BLaER1 (cell line): ENCODE measurements at regions not wholly inside any gene's neighbourhood (a gene's known extent, or its start where the extent isn't known, plus 50 kb on each side); places are given as distances from the start of the nearest gene placed in this dataset.
"Not testable (repeated sequence)": the region's sequence is repeated elsewhere in the genome, so short reads cannot be mapped to it uniquely, and the experiment has no call there.

ENCODE experiments used
- H3K27ac ChIP-seq: shearing (Covaris generic); formaldehyde crosslinking; 2 replicates; pipeline ENCODE4 v1.8.1; 2022
- H3K27me3 ChIP-seq: shearing (Covaris generic); formaldehyde crosslinking; 2 replicates; pipeline ENCODE4 v1.8.1; 2022
- H3K36me3 ChIP-seq: shearing (Covaris generic); formaldehyde crosslinking; 2 replicates; pipeline ENCODE4 v1.8.1; 2022
- H3K4me1 ChIP-seq: shearing (Covaris generic); formaldehyde crosslinking; 2 replicates; pipeline ENCODE4 v1.8.1; 2022
- H3K4me2 ChIP-seq: shearing (Covaris generic); formaldehyde crosslinking; 2 replicates; pipeline ENCODE4 v1.8.1; 2022
- H3K4me3 ChIP-seq: shearing (Covaris generic); formaldehyde crosslinking; 2 replicates; pipeline ENCODE4 v1.8.1; 2022
- H3K9ac ChIP-seq: shearing (Covaris generic); formaldehyde crosslinking; 2 replicates; pipeline ENCODE4 v1.8.1; 2022
- H3K9me3 ChIP-seq: shearing (Covaris generic); formaldehyde crosslinking; 2 replicates; pipeline ENCODE4 v1.8.1; 2022
- H4K20me1 ChIP-seq: shearing (Covaris generic); formaldehyde crosslinking; 2 replicates; pipeline ENCODE4 v1.8.1; 2022
- Cebpa-rat ChIP-seq: shearing (Covaris generic); IDR thresholded peaks from 2 replicates; pipeline ENCODE4 v1.8.1; 2022

DNA sequence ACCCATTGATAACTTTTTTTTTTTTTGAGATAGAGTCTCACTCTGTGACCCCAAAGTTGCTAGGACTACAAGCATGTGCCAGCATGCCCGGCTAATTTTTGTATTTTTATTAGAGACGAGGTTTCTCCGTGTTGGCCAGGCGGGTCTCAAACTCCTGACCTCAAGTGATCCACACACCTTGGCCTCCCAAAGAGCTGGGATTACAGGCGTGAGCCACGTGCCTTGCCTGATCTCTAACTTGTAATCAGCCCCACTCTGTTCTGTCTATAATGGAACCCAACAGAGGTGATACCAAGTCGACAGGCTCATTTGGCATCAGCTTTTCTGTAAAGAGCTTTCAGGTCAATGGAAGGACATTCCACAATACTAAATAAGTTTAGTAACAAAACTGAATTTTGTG is 99.4 kb downstream of the HFE start:
- TF ChIP-seq Cebpa-rat = no peak
- H3K4me1 ChIP-seq = peaks cover 31% of the 10 kb centered on the region
- peaks cover 8% of the 10 kb centered on the region; the same call in 1 of the 2 replicates for H4K20me1 ChIP-seq
- peaks cover 24% of the 10 kb centered on the region for H3K9me3 ChIP-seq
- H3K36me3 ChIP-seq = no peaks in the 10 kb centered on the region
- no peak overlapping the region for H3K9ac ChIP-seq
- peaks cover 47% of the 10 kb centered on the region for H3K27me3 ChIP-seq
- H3K4me2 ChIP-seq = no peak overlapping the region
- H3K27ac ChIP-seq = no peak overlapping the region
- H3K4me3 ChIP-seq = no peak overlapping the region

DNA sequence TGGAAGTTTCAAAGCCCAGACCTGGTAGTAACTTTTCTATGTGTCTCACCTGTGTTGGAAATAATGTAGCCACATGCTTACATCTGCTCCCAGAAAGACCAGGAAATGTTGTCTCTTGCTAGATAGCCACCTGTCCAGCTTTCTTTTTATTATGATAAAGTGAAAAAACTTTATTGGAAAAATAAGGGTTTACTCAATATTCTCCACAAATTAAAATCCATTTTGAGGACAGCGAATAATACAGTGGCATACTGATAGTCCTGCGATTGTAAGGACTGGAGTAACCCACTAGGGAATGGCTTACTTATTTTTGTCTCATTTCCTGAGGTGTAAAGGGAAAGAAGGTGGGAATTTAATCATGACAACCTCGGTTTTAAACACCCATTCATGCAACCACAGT is 100.1 kb downstream of the HFE start:
- Histone ChIP-seq H3K4me1 (peaks cover 31% of the 10 kb centered on the region), H3K27ac (no peak overlapping the region)

DNA sequence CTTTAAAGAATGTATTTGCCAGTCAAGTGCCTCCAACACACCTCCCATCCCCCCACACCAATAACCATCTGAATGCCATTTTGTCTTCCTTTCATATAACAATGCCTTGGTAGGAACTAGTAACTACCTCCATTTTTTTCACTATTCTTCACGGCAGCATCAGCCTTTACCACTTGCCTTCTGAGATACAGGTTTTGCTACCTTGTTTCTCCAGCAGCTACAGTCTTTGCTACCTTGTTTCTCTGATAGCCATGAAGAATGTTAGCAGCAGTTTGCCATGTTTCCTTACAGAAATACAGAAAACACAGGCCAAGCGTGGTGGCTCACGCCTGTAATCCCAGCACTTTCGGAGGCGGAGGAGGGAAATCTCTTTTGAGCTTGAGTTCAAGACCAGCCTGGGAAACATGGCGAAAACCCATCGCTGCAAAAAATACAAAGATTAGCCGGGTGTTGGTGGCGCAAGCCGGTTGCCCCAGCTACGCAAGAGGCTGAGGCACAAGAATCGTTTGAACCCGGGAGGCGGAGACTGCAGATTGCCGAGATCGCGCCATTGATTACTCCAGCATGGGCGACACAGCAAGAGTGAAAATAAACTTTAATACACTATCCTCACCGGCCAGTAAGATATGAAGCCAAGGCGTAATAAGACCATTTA is 100.9 kb downstream of the HFE start:
- Histone ChIP-seq H3K9ac (peak overlapping the region; percentile 66), H3K27me3 (peaks cover 41% of the 10 kb centered on the region), H4K20me1 (peaks cover 8% of the 10 kb centered on the region; the same call in 1 of the 2 replicates), H3K4me1 (peaks cover 31% of the 10 kb centered on the region), H3K36me3 (no peaks in the 10 kb centered on the region), H3K4me2 (peak overlapping the region; percentile 86), H3K4me3 (peak overlapping the region; percentile 64), H3K27ac (peak overlapping the region; percentile 72; the same call in 1 of the 2 replicates), H3K9me3 (peaks cover 15% of the 10 kb centered on the region)
- no peak for TF ChIP-seq Cebpa-rat

More for the DNA sequence above, 100.1 kb downstream of the HFE start:
- H3K4me3 ChIP-seq = no peak overlapping the region
- peaks cover 22% of the 10 kb centered on the region for H3K9me3 ChIP-seq
- no peaks in the 10 kb centered on the region for H3K36me3 ChIP-seq
- no peak for TF ChIP-seq Cebpa-rat
- no peak overlapping the region; the same call in 1 of the 2 replicates for H3K9ac ChIP-seq
- H4K20me1 ChIP-seq = peaks cover 8% of the 10 kb centered on the region; the same call in 1 of the 2 replicates
- H3K27me3 ChIP-seq = peaks cover 47% of the 10 kb centered on the region
- H3K4me2 ChIP-seq = no peak overlapping the region

DNA sequence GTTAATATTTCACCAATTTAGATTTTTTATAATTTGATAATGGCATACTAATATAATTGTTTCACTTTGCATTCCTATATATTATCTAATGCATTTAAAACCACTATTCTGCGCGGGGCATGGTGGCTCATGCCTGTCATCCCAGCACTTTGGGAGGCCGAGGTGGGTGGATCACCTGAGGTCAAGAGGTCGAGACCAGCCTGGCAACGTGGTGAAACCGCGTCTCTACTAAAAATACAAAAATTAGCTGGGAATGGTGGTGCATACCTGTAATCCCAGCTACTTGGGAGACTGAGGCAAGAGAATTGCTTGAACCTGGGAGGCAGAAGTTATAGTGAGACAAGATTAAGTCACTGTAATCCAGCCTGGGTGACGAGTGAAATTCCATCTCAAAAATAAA is 104.3 kb downstream of the HFE start:
- not testable (repeated sequence) for H3K27ac ChIP-seq, H3K9me3 ChIP-seq, H3K36me3 ChIP-seq, H3K4me2 ChIP-seq, H3K9ac ChIP-seq, H3K4me3 ChIP-seq
- peaks cover 12% of the 10 kb centered on the region for H4K20me1 ChIP-seq
- H3K4me1 ChIP-seq = peaks cover 42% of the 10 kb centered on the region
- H3K27me3 ChIP-seq = peaks cover 12% of the 10 kb centered on the region

DNA sequence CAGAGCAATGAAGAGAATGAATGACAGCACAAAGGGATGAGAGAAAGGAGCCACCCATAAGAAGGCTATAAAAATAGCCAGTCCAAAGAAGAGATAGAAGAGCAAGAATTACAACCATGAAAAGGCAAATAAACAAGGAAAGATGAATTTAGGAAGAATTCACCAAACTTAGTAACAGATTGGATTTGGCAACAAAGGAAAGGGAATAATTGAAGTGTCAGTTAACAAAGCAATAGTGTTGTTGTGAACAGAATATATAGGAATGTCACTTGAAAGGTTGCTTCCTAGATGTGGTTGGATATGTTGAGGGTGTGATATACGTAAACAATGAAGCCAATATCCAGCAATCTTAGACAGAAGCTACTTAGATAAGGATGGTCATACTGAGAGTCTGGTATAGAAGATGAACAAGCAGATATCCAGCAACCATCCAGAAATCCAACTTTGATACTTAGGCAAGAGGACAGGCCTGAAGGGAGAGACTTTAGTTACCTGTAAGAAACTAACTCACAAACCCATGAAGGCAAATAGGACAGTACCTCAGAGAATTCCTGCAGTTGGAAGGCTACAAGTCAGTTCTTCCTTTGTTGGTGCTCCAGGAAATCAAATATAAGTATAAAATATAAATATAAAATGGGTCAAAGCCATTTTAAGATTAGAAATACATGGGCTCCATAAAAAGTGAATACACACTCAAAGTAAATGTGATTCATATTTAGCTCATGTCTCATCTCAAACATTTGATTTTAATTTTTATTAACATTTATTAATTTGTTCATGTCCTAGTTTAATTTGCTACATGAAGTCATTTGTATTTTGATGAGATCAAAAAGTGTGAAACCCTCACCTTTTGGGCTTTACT is 106.5 kb downstream of the HFE start:
- no peak for TF ChIP-seq Cebpa-rat
- H3K27me3 ChIP-seq = peaks cover 2% of the 10 kb centered on the region
- peak overlapping the region; percentile 88 for H3K4me2 ChIP-seq
- H3K9ac ChIP-seq = peak overlapping the region; percentile 98
- peaks cover 33% of the 10 kb centered on the region for H4K20me1 ChIP-seq
- no peaks in the 10 kb centered on the region for H3K36me3 ChIP-seq
- H3K4me1 ChIP-seq = peaks cover 33% of the 10 kb centered on the region
- peak overlapping the region; percentile 98; the same call in 1 of the 2 replicates for H3K27ac ChIP-seq
- H3K4me3 ChIP-seq = no peak overlapping the region
- no peaks in the 10 kb centered on the region for H3K9me3 ChIP-seq

DNA sequence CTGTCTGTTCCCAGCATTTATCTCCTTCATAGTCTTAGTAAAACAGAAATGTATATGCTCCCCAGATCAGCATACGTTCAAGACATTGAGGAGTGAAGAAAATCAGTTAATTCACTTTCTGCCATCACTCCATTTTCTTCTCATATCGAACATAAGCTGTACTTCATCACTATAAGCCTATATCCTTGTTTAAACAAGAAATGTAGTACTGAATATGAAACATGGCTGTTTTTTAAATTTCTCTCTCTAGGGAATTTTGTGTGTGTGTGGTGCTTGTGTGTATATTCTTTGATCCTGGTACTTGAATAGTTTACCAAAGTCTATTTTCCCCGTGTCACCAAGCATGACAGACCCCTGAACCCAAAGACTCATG is 107.1 kb downstream of the HFE start:
- peak overlapping the region; percentile 98 for H3K27ac ChIP-seq
- H3K4me2 ChIP-seq = peak overlapping the region; percentile 88
- peaks cover 37% of the 10 kb centered on the region for H4K20me1 ChIP-seq
- no peaks in the 10 kb centered on the region for H3K27me3 ChIP-seq
- TF ChIP-seq Cebpa-rat = no peak
- peaks cover 27% of the 10 kb centered on the region for H3K4me1 ChIP-seq
- no peaks in the 10 kb centered on the region for H3K9me3 ChIP-seq
- no peaks in the 10 kb centered on the region for H3K36me3 ChIP-seq
- peak overlapping the region; percentile 86 for H3K4me3 ChIP-seq
- peak overlapping the region; percentile 98 for H3K9ac ChIP-seq

DNA sequence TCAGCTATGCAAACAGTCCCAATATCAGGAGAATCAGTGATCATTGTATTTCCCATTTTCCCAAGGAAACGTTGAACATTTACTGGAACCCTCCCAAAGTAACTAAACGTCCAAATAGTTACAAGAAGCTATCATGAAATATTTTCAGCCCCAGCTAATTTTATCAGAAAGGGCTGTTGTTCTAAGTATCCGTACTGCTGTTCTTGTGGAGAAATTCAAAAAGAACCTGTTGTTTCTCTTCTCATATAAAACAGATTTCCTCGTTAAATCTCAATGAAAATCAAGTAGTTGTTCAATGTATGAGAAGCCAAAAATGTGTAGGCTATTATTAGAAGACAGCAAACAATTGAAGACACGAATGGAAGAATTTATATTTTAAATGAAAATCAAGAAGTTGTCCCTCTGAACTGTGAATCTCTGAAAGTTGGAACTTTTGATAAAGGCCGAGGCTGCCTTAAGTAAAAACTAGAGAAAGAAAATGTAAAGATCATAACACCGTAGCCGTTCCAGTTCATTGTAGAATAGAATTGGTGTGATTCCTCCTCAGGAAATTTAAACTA is 107.7 kb downstream of the HFE start:
- H4K20me1 ChIP-seq = peaks cover 42% of the 10 kb centered on the region
- no peaks in the 10 kb centered on the region for H3K36me3 ChIP-seq
- no peaks in the 10 kb centered on the region for H3K9me3 ChIP-seq
- H3K4me2 ChIP-seq = peak overlapping the region; percentile 88
- peaks cover 21% of the 10 kb centered on the region for H3K4me1 ChIP-seq
- TF ChIP-seq Cebpa-rat = no peak
- H3K27me3 ChIP-seq = no peaks in the 10 kb centered on the region
- peak overlapping the region; percentile 86 for H3K4me3 ChIP-seq
- peak overlapping the region; percentile 98 for H3K9ac ChIP-seq
- H3K27ac ChIP-seq = peak overlapping the region; percentile 98

DNA sequence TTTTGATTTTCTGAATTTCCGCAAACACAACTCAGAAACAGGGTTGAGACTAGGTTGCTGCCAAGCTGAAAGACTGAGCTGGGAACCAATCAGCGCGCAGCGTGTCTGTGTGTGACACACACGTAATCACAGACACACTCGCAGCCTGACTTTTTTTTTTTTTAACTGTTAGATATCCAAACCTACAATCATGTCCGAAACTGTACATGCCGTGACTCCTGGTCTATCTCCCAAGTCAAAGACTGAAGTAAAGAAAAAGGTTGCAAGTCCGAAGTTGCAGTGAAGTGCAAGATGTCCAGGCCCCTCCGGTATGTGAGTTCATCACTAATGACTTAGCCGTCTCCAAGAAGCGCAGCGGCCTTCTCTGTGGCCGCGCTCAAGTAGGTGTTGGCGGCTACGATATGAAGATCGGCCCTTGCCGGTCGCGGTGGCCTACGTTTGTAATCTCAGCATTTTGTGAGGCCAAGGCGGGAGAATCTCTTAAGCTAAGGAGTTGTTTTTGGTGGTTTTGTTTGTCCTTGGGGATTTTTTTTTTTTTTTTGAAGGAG is 108.2 kb downstream of the HFE start:
- TF ChIP-seq Cebpa-rat = no peak
- Histone ChIP-seq H3K27me3 (no peaks in the 10 kb centered on the region), H3K9me3 (no peaks in the 10 kb centered on the region), H3K36me3 (no peaks in the 10 kb centered on the region), H3K4me3 (peak overlapping the region; percentile 86), H3K9ac (peak overlapping the region; percentile 98), H3K4me1 (peaks cover 17% of the 10 kb centered on the region), H3K27ac (peak overlapping the region; percentile 98), H4K20me1 (peaks cover 44% of the 10 kb centered on the region), H3K4me2 (peak overlapping the region; percentile 88)

DNA sequence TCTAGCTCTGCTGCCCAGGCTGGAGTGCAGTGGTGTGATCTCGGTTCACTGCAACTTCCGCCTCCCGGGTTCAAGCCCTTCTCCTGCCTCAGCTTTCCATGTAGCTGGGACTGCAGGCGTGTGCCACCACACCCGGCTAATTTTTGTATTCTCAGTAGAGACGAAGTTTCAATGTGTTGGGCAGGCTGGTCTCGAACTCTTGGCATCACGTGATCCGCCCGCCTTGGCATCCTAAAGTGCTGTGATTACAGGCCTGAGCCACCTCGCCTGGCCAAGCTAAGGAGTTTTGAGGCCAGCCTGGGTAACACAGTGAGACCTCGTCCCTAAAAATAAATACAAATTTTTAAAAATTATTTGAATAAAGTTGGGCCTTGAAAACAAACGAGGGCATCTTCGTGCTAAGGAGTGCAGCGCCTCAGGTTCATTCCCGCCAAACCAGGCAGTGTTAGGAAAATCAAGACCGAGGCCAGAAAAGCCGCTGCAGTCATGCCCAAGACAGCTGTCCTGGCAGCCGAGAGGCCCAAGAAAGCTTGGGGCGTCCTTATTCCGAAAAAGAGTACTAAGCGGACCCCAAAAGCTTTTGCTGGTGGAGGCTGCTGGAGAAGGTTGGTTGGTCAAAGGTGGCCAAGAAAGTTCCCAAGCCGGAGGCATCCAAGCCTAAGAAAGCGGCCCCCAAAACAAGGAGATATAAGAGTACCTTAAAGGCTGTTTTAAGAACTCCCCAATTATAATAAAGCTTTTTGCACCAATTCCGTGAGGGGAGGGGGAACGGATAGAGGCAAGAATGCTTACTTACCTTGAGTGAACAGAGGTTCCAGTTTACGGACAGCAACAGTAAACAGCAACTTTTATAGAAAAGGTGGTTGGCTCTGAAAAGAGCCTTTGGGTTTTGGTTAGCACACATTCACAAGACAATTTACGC is 109.0 kb downstream of the HFE start:
- peak overlapping the region; percentile 88 for H3K4me2 ChIP-seq
- TF ChIP-seq Cebpa-rat = no peak
- H3K9me3 ChIP-seq = no peaks in the 10 kb centered on the region
- peak overlapping the region; percentile 86 for H3K4me3 ChIP-seq
- peak overlapping the region; percentile 98 for H3K9ac ChIP-seq
- no peaks in the 10 kb centered on the region for H3K27me3 ChIP-seq
- H3K27ac ChIP-seq = peak overlapping the region; percentile 98
- H4K20me1 ChIP-seq = peaks cover 44% of the 10 kb centered on the region
- H3K4me1 ChIP-seq = peaks cover 22% of the 10 kb centered on the region
- H3K36me3 ChIP-seq = no peaks in the 10 kb centered on the region
